Endodermal cell (in vitro differentiated cells): ENCODE measurements at regions not wholly inside any gene's neighbourhood (a gene's known extent, or its start where the extent isn't known, plus 50 kb on each side); places are given as distances from the start of the nearest gene placed in this dataset.

ENCODE experiments used
- DNase-seq: peaks from one replicate; pipeline ENCODE4 v3.0.0-alpha.2; 2017
- H3K27ac ChIP-seq: 2 replicates; pipeline ENCODE4 v1.5.1; 2013; ENCODE audit warnings: mild to moderate bottlenecking, low read depth, low read length, moderate library complexity
- H3K27me3 ChIP-seq: 2 replicates; pipeline ENCODE4 v1.6.1; 2013; ENCODE audit warnings: mild to moderate bottlenecking, low read length, moderate library complexity; ENCODE audit not compliant: insufficient read depth, control insufficient read depth, poor library complexity, severe bottlenecking
- H3K36me3 ChIP-seq: 2 replicates; pipeline ENCODE4 v1.7.0; 2013; ENCODE audit warnings: mild to moderate bottlenecking, low read length, moderate library complexity; ENCODE audit not compliant: control insufficient read depth, insufficient read depth
- H3K4me1 ChIP-seq: one replicate; pipeline ENCODE4 v1.7.0; 2013; ENCODE audit warnings: low read length; ENCODE audit not compliant: control insufficient read depth, insufficient read depth
- H3K4me3 ChIP-seq: 2 replicates; pipeline ENCODE4 v1.5.1; 2013; ENCODE audit warnings: mild to moderate bottlenecking, low read length, moderate library complexity
- H3K9ac ChIP-seq: 2 replicates; pipeline ENCODE4 v1.6.1; 2013; ENCODE audit warnings: mild to moderate bottlenecking, low read length, moderate library complexity; ENCODE audit not compliant: poor library complexity, severe bottlenecking; ENCODE audit errors: extremely low read depth
- H3K9me3 ChIP-seq: 2 replicates; pipeline ENCODE4 v1.6.1; 2013; ENCODE audit warnings: mild to moderate bottlenecking, low read length, moderate library complexity; ENCODE audit not compliant: control insufficient read depth
- H3K27ac Mint-ChIP-seq: 2 replicates; pipeline ENCODE4 v1.8.0; 2020; ENCODE audit warnings: mixed read lengths
- H3K27me3 Mint-ChIP-seq: 2 replicates; pipeline ENCODE4 v1.8.0; 2021; ENCODE audit warnings: mild to moderate bottlenecking, mixed read lengths; ENCODE audit not compliant: insufficient read depth
- H3K36me3 Mint-ChIP-seq: 2 replicates; pipeline ENCODE4 v1.8.0; 2020; ENCODE audit warnings: low read depth, mixed read lengths
- H3K4me1 Mint-ChIP-seq: 2 replicates; pipeline ENCODE4 v1.8.0; 2020; ENCODE audit warnings: mixed read lengths
- H3K4me3 Mint-ChIP-seq: 2 replicates; pipeline ENCODE4 v1.8.0; 2020; ENCODE audit warnings: mild to moderate bottlenecking, moderate library complexity, mixed read lengths
- H3K9me3 Mint-ChIP-seq: 2 replicates; pipeline ENCODE4 v1.8.0; 2020; ENCODE audit warnings: mild to moderate bottlenecking, mixed read lengths
- CTCF ChIP-seq: fragments of 200-600 bp; sonication (generic); conservative IDR thresholded peaks from 2 replicates; pipeline ENCODE4 v1.5.0; 2021; ENCODE audit warnings: antibody characterized with exemption, mild to moderate bottlenecking
- WGBS, 2 experiments: methylation state at CpG; one replicate each; pipeline versions ENCODE4 v1.1.5 to v1.1.7; 2013; ENCODE audit warnings: missing lambda C conversion rate in 2 of 2, mixed read lengths in 1 of 2; ENCODE audit not compliant: insufficient coverage in 1 of 2, insufficient read length in 1 of 2; 5-methylcytosine and 5-hydroxymethylcytosine counted together

- H3K4me1 Mint-ChIP-seq: no peaks in the 10 kb centered on the region
- no peaks in the 10 kb centered on the region for H3K4me1 ChIP-seq
- no peak for DNase-seq
- H3K27me3 ChIP-seq: no peaks in the 10 kb centered on the region
- H3K36me3 Mint-ChIP-seq: no peaks in the 10 kb centered on the region
- no peaks in the 10 kb centered on the region for H3K27me3 Mint-ChIP-seq
- H3K9me3 Mint-ChIP-seq: no peaks in the 10 kb centered on the region
- no peaks in the 10 kb centered on the region for H3K9me3 ChIP-seq
- H3K9ac ChIP-seq: no peak overlapping the region
- no peaks in the 10 kb centered on the region for H3K36me3 ChIP-seq
- no peak overlapping the region for H3K4me3 Mint-ChIP-seq
- H3K27ac Mint-ChIP-seq: no peak overlapping the region
- 83 to 91% methylated on average over 4 to 5 of the region's 5 CpGs for WGBS, 2 experiments
- no peak overlapping the region for H3K4me3 ChIP-seq
- TF ChIP-seq CTCF: no peak
- no peak overlapping the region for H3K27ac ChIP-seq
Measured at GRCh38 chr12:125269276-125269675, 204.0 kb downstream of the AACS start.

GRCh38 chr12:125271892-125272291, 206.7 kb downstream of the AACS start:
- Mint-ChIP-seq H3K9me3 (no peaks in the 10 kb centered on the region), H3K36me3 (no peaks in the 10 kb centered on the region), H3K27ac (no peak overlapping the region), H3K27me3 (peaks cover 1% of the 10 kb centered on the region), H3K4me3 (no peak overlapping the region), H3K4me1 (no peaks in the 10 kb centered on the region)
- H3K27ac ChIP-seq: no peak overlapping the region
- H3K9me3 ChIP-seq: no peaks in the 10 kb centered on the region
- no peaks in the 10 kb centered on the region for H3K4me1 ChIP-seq
- no peak overlapping the region for H3K9ac ChIP-seq
- no peak for TF ChIP-seq CTCF
- H3K27me3 ChIP-seq: no peaks in the 10 kb centered on the region
- DNase-seq: no peak
- no peaks in the 10 kb centered on the region for H3K36me3 ChIP-seq
- 86 to 88% methylated on average over 3 to 4 of the region's 4 CpGs for WGBS, 2 experiments
- no peak overlapping the region for H3K4me3 ChIP-seq

- no peak overlapping the region for H3K27ac Mint-ChIP-seq
- Histone ChIP-seq H3K27ac (no peak overlapping the region), H3K9me3 (no peaks in the 10 kb centered on the region), H3K27me3 (no peaks in the 10 kb centered on the region), H3K36me3 (no peaks in the 10 kb centered on the region), H3K4me1 (no peaks in the 10 kb centered on the region), H3K9ac (no peak overlapping the region), H3K4me3 (no peak overlapping the region)
- WGBS, 2 experiments: 91 to 93% methylated on average over 7 to 13 of the region's 14 CpGs
- H3K4me3 Mint-ChIP-seq: no peak overlapping the region
- DNase-seq: no peak
- peaks cover 4% of the 10 kb centered on the region for H3K27me3 Mint-ChIP-seq
- H3K4me1 Mint-ChIP-seq: no peaks in the 10 kb centered on the region
- no peaks in the 10 kb centered on the region for H3K9me3 Mint-ChIP-seq
- H3K36me3 Mint-ChIP-seq: no peaks in the 10 kb centered on the region
- no peak for TF ChIP-seq CTCF
Measured at GRCh38 chr12:125272383-125272933, 207.2 kb downstream of the AACS start.
